ENCODE measurements at regions not wholly inside any gene's neighbourhood (a gene's known extent, or its start where the extent isn't known, plus 50 kb on each side); places are given as distances from the start of the nearest gene placed in this dataset.

GRCh38 chr14:41482861-41483260 lies 123.8 kb upstream of the LRFN5 start:
- DNase-seq = no peak
- no peaks in the 10 kb centered on the region for H3K4me1 ChIP-seq
- H3K27me3 ChIP-seq (replicated peaks in 1 of 7) = no peaks in the 10 kb centered on the region
- H3K36me3 ChIP-seq = no peaks in the 10 kb centered on the region
- no peak overlapping the region for H3K4me3 ChIP-seq
- no peak overlapping the region for H3K27ac ChIP-seq
- TF ChIP-seq POLR2AphosphoS5 (IDR thresholded peaks at IDR 0.05) = no peak
- no peak for TF ChIP-seq CTCF (IDR thresholded peaks at IDR 0.05 in 8 of 11, conservative IDR thresholded peaks at IDR 0.05 in 3 of 11)
- TF ChIP-seq POLR2A (IDR thresholded peaks at IDR 0.05) = no peak
- intact Hi-C loops (cut with DNase I; ENCODE audit: low total_unique reads) = no loop called here
- H3K9me3 ChIP-seq = no peaks in the 10 kb centered on the region

DNA sequence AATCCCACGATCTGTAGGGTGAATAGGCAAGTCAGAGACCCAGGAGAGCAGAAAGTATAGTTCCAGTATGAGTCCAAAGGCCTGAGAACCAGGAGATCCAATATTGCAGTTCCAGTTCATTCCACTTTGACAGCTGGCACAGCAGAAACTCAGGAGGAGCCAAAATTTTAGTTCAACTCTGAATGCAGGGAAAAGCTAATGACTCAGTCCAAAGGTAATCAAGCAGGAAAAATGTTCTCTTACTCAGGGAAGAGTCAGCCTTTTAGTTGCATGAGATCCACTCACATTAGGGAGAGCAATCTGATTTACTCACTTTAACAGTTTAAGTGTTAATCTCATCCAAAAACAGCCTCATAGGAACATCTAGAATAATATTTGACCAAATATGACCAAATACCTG lies 130.2 kb upstream of the LRFN5 start:
- no peak overlapping the region for H3K27ac ChIP-seq
- no peaks in the 10 kb centered on the region for H3K27me3 ChIP-seq (replicated peaks in 1 of 7)
- no peak overlapping the region for H3K4me3 ChIP-seq
- WGBS, 5 donors = 25 to 46% (median 39%) methylated on average over 1 of the region's 1 CpG
- TF ChIP-seq CTCF (IDR thresholded peaks at IDR 0.05 in 8 of 11, conservative IDR thresholded peaks at IDR 0.05 in 3 of 11) (no peak), POLR2AphosphoS5 (IDR thresholded peaks at IDR 0.05) (no peak), POLR2A (IDR thresholded peaks at IDR 0.05) (no peak)
- H3K9me3 ChIP-seq = no peaks in the 10 kb centered on the region
- intact Hi-C loops (cut with DNase I; ENCODE audit: low total_unique reads) = no loop called here
- DNase-seq = no peak
- H3K4me1 ChIP-seq = no peaks in the 10 kb centered on the region
- no peaks in the 10 kb centered on the region for H3K36me3 ChIP-seq

GRCh38 chr14:41461380-41461779 lies 145.3 kb upstream of the LRFN5 start:
- no peaks in the 10 kb centered on the region for H3K27me3 ChIP-seq (replicated peaks in 1 of 7)
- DNase-seq = no peak
- no peaks in the 10 kb centered on the region for H3K9me3 ChIP-seq
- intact Hi-C loops (cut with DNase I; ENCODE audit: low total_unique reads) = no loop called here
- H3K27ac ChIP-seq = no peak overlapping the region
- H3K4me1 ChIP-seq = no peaks in the 10 kb centered on the region
- no peaks in the 10 kb centered on the region for H3K36me3 ChIP-seq
- TF ChIP-seq POLR2A (IDR thresholded peaks at IDR 0.05) (no peak), POLR2AphosphoS5 (IDR thresholded peaks at IDR 0.05) (no peak), CTCF (IDR thresholded peaks at IDR 0.05 in 8 of 11, conservative IDR thresholded peaks at IDR 0.05 in 3 of 11) (no peak)
- H3K4me3 ChIP-seq = no peak overlapping the region

DNA sequence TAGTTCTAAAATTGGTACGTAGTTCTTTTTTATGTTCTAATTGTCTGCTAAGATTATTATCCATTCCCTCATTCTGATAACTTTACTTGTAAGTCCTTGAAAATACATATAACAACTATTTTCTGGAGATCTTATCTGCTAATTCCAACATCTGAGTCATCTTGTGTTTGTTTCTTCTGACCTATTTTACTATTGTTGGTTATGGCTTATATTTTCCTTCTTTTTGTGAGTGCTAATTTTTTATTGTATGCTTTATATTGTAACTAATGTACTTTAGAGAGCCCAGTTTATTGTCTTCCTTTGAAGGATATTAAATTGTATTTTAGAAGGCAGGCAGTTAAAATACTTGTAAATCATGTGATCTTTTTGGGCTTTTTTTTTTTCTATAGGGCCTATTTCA lies 149.3 kb upstream of the LRFN5 start:
- DNase-seq = no peak
- TF ChIP-seq CTCF (IDR thresholded peaks at IDR 0.05 in 8 of 11, conservative IDR thresholded peaks at IDR 0.05 in 3 of 11) (no peak), POLR2AphosphoS5 (IDR thresholded peaks at IDR 0.05) (no peak), POLR2A (IDR thresholded peaks at IDR 0.05) (no peak)
- Histone ChIP-seq H3K36me3 (no peaks in the 10 kb centered on the region), H3K4me3 (no peak overlapping the region), H3K27me3 (replicated peaks in 1 of 7) (no peaks in the 10 kb centered on the region), H3K9me3 (no peaks in the 10 kb centered on the region), H3K4me1 (no peaks in the 10 kb centered on the region), H3K27ac (no peak overlapping the region)
- 79 to 95% (median 91%) methylated on average over 1 of the region's 1 CpG for WGBS, 5 donors
- intact Hi-C loops (cut with DNase I; ENCODE audit: low total_unique reads) = no loop called here
